Tibial nerve (tissue), 4 donors: ENCODE measurements at regions not wholly inside any gene's neighbourhood (a gene's known extent, or its start where the extent isn't known, plus 50 kb on each side); places are given as distances from the start of the nearest gene placed in this dataset.
"Not testable (repeated sequence)": the region's sequence is repeated elsewhere in the genome, so short reads cannot be mapped to it uniquely, and the experiment has no call there.

Source experiments
- CTCF ChIP-seq, 5 experiments: fragments of 200-600 bp in 3 of 5; fragments of 450-650 bp in 2 of 5; sonication (generic) in 3 of 5; IDR thresholded peaks; one replicate each; pipeline ENCODE4 v1.5.1; 2016 to 2019; ENCODE audit warnings: antibody characterized with exemption in 5 of 5, mild to moderate bottlenecking in 3 of 5, moderate library complexity in 2 of 5
- EP300 ChIP-seq, 2 donors: sonication (generic); formaldehyde crosslinking; IDR thresholded peaks; one replicate each; pipeline ENCODE4 v1.6.1; 2017; ENCODE audit warnings: antibody characterized with exemption in 2 of 2, mild to moderate bottlenecking in 1 of 2
- POLR2A ChIP-seq, 2 donors: fragments of 450-650 bp; IDR thresholded peaks; one replicate each; pipeline ENCODE4 v1.6.1; 2017; ENCODE audit warnings: antibody characterized with exemption in 2 of 2, mild to moderate bottlenecking in 2 of 2, moderate library complexity in 2 of 2

GRCh38 chr1:19019288-19019687 lies 62.8 kb upstream of the IFFO2 start:
- not testable (repeated sequence) for TF ChIP-seq POLR2A, CTCF, EP300 (IDR thresholded peaks at IDR 0.05)
